Hepatocyte (in vitro differentiated cells): ENCODE measurements at regions not wholly inside any gene's neighbourhood (a gene's known extent, or its start where the extent isn't known, plus 50 kb on each side); places are given as distances from the start of the nearest gene placed in this dataset.
"Not testable (repeated sequence)": the region's sequence is repeated elsewhere in the genome, so short reads cannot be mapped to it uniquely, and the experiment has no call there.

ENCODE experiments used
- EZH2 ChIP-seq: fragments of 200-600 bp; sonication (generic); IDR thresholded peaks from 2 replicates; pipeline ENCODE4 v1.6.1; 2016; ENCODE audit warnings: antibody characterized with exemption, mild to moderate bottlenecking, borderline replicate concordance
- EZH2phosphoT487 ChIP-seq: fragments of 200-600 bp; sonication (generic); IDR thresholded peaks from one replicate; pipeline ENCODE4 v1.6.1; 2018; ENCODE audit warnings: antibody characterized with exemption, mild to moderate bottlenecking, low read depth, moderate library complexity; ENCODE audit not compliant: unreplicated experiment, severe bottlenecking
- TF ChIP-seq, protein P1 (sequence below): fragments of 200-600 bp; sonication (generic); IDR thresholded peaks from 2 replicates; pipeline ENCODE4 v1.5.1; 2016; ENCODE audit warnings: antibody characterized with exemption, mild to moderate bottlenecking; ENCODE audit not compliant: poor library complexity

DNA sequence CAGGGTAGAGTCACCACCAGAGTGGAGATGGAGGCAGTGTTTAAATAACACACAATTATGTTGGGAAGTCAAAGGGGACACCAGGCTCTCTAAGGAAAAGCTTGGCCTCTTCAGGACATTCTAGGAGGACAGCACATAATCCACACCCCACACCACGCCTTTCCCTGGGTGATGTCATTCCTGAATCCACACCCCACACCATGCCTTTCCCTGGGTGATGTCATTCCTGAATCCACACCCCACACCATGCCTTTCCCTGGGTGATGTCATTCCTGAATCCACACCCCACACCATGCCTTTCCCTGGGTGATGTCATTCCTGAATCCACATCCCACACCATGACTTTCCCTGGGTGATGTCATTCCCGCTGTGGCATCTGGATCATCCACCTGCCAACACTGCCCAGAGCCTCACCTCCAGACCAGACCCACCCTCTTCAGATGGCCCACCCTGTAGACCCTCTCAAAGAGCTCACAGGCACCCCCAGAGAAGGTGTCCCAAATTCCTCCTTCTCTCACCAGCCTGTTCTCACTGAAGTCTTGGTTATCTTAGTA lies 541.5 kb upstream of the B3GAT1 start:
- TF ChIP-seq, protein P1, sequence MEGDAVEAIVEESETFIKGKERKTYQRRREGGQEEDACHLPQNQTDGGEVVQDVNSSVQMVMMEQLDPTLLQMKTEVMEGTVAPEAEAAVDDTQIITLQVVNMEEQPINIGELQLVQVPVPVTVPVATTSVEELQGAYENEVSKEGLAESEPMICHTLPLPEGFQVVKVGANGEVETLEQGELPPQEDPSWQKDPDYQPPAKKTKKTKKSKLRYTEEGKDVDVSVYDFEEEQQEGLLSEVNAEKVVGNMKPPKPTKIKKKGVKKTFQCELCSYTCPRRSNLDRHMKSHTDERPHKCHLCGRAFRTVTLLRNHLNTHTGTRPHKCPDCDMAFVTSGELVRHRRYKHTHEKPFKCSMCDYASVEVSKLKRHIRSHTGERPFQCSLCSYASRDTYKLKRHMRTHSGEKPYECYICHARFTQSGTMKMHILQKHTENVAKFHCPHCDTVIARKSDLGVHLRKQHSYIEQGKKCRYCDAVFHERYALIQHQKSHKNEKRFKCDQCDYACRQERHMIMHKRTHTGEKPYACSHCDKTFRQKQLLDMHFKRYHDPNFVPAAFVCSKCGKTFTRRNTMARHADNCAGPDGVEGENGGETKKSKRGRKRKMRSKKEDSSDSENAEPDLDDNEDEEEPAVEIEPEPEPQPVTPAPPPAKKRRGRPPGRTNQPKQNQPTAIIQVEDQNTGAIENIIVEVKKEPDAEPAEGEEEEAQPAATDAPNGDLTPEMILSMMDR = not testable (repeated sequence)
- TF ChIP-seq EZH2phosphoT487, EZH2: not testable (repeated sequence)
